ENCODE measurements at regions not wholly inside any gene's neighbourhood (a gene's known extent, or its start where the extent isn't known, plus 50 kb on each side); places are given as distances from the start of the nearest gene placed in this dataset.

- intact Hi-C loops (cut with DNase I), result no loop called here
- DNase-seq, result no peak
Measured at GRCh38 chrX:42465821-42466220, 312.1 kb downstream of the PPP1R2C start.

DNA sequence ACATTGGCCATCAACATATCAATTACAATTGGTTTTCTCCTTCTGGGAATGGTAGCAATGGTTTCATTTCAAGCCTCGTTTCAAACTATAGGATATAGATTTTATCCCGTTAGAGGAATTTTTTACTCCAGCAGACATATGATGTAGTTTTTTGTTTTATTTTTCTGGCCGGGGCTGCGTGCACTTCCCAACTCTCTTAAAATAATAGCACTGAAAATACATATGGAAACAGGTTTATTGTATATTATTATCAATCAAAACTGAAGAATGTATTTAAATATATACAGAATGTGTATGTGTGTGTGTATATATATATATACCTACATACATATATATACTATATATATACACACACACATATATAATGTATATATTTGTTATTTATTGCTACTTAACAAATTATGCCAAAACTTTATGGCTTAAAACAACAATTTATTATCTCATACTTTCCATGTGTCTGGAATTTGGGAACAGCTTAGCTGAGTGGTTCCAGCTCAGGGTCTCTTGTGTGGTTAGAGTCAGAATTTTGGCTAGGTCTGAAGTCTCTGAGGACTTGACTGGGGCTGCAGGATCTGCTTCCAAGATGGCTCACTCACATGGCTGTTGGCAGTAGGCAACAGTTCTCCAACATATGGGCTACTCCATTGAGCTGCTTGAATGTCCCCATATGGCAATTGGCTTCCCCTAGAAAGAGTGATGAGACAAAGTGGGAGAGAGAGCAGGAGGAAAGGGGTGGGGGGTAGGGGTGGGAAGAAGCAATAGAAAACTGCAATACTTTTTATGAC is 314.1 kb downstream of the PPP1R2C start:
- DNase-seq, result no peak
- intact Hi-C loops (cut with DNase I), result no loop called here

DNA sequence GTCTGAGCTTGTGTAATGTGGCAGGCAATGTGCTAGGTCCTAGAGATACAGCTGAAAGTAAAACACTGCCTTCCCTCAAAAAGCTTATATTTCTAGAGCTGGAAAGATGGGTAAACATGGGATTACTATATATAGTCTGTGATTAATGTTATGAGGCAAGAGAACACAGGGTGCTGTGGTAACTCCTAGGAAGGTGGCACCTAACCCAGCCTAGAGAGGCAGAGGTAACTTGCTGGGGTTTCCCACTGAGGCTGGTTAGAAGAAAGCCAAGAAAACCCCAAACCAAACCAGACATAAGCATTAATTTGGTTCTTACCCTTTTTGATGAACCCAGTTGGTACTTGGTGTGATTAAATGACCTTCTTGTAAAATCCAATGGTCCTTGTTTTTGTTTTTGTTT is 315.0 kb downstream of the PPP1R2C start:
- intact Hi-C loops (cut with DNase I), result no loop called here
- DNase-seq, result no peak

DNA sequence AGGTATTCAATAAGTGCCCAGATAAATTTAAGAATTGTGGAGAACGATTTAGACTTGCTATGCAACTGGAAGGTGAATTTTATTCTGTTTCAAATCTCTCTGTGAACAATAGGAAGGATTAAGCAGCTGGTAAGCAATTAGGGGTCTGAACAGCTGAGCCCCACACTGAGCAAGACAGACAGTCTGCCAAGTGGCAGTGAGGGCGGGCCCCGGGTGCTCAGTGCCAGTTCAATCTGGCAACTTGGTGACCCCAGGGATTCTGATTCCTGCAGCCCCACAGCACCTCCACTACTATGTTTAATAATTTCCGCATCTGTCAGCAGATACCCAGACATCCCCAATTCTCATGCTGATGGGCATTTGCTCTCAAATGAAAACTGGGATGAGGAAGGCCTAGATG is 317.3 kb downstream of the PPP1R2C start:
- no peak for DNase-seq
- intact Hi-C loops (cut with DNase I), result no loop called here

- intact Hi-C loops (cut with DNase I), result no loop called here
- no peak for DNase-seq
Measured at GRCh38 chrX:42459735-42460134, 318.2 kb downstream of the PPP1R2C start.

DNA sequence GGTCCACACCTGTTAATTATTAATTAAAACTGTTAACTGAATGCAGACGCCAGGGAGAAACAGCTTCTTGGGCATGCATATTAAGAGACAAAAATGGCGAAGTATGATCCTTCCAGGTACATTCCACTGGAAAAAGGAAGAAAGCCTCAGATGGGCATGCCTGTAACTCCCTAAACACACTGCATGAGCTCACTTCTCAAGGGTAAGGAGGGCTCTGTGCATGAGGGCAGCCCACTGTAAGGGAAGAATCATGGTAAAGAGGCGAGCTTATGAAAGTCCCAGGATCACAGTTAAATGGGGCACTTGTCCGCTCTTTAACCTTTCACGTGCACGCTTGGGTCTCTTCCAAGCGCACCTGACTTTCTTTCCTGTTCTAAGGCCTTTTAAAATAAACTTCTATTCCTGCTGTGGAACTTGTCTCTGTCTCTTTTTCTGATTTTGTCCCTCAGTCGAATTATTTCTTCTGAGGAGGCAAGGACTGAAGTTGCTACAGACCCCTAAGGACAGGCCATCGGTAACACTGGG is 321.7 kb downstream of the PPP1R2C start:
- intact Hi-C loops (cut with DNase I), result no loop called here

GRCh38 chrX:42450228-42450627 is 327.7 kb downstream of the PPP1R2C start:
- intact Hi-C loops (cut with DNase I), result no loop called here

More for the DNA sequence above, 321.7 kb downstream of the PPP1R2C start:
- no peak for DNase-seq

DNA sequence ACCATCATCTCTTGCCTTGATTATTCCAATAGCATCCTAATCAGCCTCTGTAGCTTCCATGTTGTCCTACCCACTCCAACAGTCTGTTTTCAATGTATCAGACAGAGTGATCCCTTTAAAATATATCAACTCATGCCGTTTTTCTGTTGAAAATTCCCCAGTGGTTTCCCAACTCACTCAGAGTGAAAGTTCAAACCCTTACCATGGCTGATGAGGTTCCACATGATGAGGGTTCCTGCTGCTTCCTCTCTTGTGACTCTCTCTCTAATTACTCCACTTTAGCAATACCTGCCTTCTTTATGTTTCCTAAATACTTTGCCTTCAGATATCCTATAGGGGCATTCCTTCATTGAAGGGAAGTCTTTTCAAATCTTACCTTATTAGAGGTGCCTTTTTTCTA is 334.7 kb downstream of the PPP1R2C start:
- intact Hi-C loops (cut with DNase I), result no loop called here
- no peak for DNase-seq

More at GRCh38 chrX:42450228-42450627, 327.7 kb downstream of the PPP1R2C start:
- no peak for DNase-seq

GRCh38 chrX:42442745-42443144 is 335.2 kb downstream of the PPP1R2C start:
- intact Hi-C loops (cut with DNase I), result no loop called here
- DNase-seq, result no peak

- intact Hi-C loops (cut with DNase I), result no loop called here
- DNase-seq, result no peak
Measured at GRCh38 chrX:42437211-42437610, 340.8 kb downstream of the PPP1R2C start.

GRCh38 chrX:42434458-42435166 is 343.4 kb downstream of the PPP1R2C start:
- intact Hi-C loops (cut with DNase I), result no loop called here
- DNase-seq, result no peak

DNA sequence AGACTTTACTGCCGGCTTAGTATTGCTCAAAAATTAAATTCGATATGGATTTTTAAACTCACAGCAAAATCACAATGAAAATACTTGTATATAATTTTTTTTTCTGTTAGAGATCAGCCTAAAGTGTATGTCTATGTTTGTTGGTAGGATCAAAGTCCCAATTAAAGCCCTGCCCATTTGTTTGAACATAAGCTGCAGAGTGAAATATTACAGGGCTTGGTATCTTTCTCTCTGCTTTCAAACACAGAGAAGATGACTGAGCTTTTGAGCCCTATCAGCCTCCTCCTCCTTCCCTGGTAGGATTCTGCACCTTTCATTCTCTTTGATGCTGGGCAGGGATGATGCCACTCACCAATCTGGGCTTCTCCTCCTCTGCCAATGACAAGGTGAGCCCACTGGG is 345.4 kb downstream of the PPP1R2C start:
- DNase-seq, result no peak
- intact Hi-C loops (cut with DNase I), result no loop called here

- DNase-seq, result no peak
- intact Hi-C loops (cut with DNase I), result no loop called here
Measured at GRCh38 chrX:42422961-42423360, 355.0 kb downstream of the PPP1R2C start.

DNA sequence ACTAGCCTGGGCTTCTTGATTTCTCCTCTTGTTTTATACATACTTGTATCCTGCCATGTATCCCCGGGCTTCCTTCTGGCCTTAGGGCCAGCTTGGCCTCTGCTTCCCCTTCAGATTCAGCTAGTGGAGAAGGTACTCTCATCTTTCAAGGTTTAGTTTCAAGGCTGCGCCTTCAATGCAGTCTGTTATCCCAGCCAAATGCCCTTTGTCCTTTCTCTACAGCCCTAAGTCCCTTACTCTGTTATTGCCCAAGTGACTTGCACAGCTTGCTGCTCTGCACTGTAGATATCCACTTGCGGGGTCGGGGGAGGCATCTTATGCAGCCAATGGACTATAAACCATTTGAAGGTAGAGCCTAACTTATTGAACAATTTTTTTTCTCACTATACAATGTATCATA is 357.5 kb downstream of the PPP1R2C start:
- intact Hi-C loops (cut with DNase I), result no loop called here
- no peak for DNase-seq

DNA sequence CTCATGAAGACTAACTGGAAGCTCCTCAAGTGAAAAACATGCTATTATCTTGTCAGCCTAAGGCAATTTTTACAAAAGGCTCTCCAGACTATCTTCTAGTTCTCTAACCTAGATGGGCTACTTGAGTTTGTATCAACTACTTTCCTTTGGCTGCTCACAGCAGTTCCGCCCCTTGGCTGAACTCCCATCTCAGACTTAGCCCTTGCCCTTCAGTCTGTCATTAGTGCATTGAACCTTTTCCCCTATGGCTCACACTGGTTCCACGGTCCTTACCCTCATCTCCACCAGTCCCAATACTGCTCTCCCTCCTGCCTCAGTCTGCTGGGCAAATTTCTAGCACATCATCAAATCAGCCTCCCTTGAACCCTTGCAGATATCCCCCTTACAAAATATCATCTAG is 362.3 kb downstream of the PPP1R2C start:
- DNase-seq, result no peak
- intact Hi-C loops (cut with DNase I), result no loop called here

DNA sequence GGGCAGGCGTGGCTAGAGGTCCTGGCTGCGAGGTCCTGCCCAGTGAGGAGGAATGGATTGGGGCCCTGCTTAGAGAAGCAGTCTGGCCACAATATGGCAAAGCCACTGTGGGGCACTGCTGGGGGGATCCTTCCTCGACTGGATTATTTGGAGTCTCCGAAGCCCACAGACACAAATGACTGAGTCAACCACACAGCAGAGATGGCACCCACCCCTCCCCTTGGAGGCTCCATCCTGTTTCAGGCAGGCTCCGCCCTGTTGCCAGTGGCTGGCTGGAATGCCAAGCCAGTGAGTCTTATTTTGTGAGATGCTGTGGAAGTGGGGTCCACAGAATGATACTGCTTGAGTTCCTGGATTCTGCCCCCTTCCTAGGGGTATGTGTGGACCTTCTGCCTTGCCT is 363.9 kb downstream of the PPP1R2C start:
- intact Hi-C loops (cut with DNase I), result no loop called here
- no peak for DNase-seq

DNA sequence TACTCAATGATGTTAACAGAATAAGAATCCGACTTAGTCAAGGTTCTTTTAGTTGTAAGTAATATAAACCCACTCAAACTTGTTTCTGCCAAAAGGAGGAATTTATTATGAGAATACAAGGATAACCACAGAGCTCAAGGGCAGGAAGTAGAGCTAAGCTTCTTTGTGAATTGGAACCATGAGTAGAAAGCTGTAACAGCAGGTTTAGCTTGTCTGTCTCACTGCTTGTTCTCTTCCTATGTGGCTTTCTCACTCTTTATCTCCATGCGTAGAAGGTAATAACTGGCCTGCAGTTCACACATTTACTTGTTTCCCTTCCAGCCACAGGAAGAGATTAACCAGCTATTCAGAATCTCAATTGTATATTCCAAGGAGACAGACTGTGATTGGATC is 378.3 kb downstream of the PPP1R2C start:
- DNase-seq, result no peak
- intact Hi-C loops (cut with DNase I), result no loop called here

- intact Hi-C loops (cut with DNase I), result no loop called here
- DNase-seq, result no peak
Measured at GRCh38 chrX:42398967-42399631, 378.9 kb downstream of the PPP1R2C start.

DNA sequence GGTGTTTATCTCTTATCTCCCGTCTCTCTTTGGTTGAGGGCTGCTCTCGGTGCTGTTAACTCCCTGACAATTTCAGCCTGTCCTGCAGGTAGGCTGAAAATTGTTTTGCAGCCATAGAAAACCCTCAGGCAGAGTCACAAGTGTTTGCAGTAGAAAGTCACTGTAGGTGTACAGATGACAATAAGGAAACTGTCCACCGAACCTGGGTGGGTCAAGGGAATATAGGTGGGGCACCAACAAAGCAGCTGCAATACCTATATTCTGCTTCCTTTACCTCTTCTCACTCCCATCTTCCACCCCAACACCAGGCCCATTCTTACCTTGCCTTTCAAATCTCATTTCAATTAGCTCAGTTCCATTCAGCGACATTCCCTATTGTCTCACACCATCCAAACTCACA is 381.8 kb downstream of the PPP1R2C start:
- DNase-seq, result no peak
- intact Hi-C loops (cut with DNase I), result no loop called here

GRCh38 chrX:42392846-42393245 is 385.1 kb downstream of the PPP1R2C start:
- intact Hi-C loops (cut with DNase I), result no loop called here
- no peak for DNase-seq
